ENCODE measurements at regions not wholly inside any gene's neighbourhood (a gene's known extent, or its start where the extent isn't known, plus 50 kb on each side); places are given as distances from the start of the nearest gene placed in this dataset.

GRCh38 chr1:56254130-56254529 lies 325.2 kb downstream of the PLPP3 start:
- TF ChIP-seq YY1 (IDR thresholded peaks at IDR 0.05; ENCODE audit: insufficient read depth, insufficient read length) (no peak), SUZ12 (IDR thresholded peaks at IDR 0.05; ENCODE audit: extremely low read depth, insufficient read depth, insufficient read length) (no peak)

Measured in NT2/D1 (cell line).